VCaP (cell line): ENCODE measurements at regions not wholly inside any gene's neighbourhood (a gene's known extent, or its start where the extent isn't known, plus 50 kb on each side); places are given as distances from the start of the nearest gene placed in this dataset.

ENCODE experiments used
- H3K27ac ChIP-seq: fragments of 450-650 bp; 2 replicates; pipeline ENCODE4 v1.5.1; 2017
- TF ChIP-seq, protein P1 (sequence below): fragments of 450-650 bp; conservative IDR thresholded peaks from 2 replicates; pipeline ENCODE4 v1.5.1; 2017; ENCODE audit warnings: mild to moderate bottlenecking, moderate library complexity

DNA sequence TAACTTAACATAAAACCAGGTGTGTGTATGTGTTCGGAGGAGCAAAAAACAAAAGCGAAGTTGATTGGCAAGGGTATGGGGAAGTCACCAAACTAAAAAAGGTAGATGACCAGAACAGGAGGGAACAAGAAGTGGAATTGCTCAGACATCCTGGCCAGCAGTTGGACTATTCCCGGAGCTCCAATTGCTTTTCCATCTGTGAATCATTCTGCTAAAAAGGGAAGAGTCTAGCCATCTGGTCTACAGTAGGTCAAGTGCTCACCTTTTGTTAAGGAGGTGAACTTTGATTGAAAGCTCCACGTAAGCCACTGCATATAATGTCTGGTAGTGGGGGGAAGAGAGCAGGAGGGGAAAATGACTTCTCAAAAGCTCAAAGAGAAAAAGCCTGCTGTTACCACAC is 50.0 kb upstream of the BET1 start:
- H3K27ac ChIP-seq, result no peak overlapping the region
- TF ChIP-seq, protein P1, sequence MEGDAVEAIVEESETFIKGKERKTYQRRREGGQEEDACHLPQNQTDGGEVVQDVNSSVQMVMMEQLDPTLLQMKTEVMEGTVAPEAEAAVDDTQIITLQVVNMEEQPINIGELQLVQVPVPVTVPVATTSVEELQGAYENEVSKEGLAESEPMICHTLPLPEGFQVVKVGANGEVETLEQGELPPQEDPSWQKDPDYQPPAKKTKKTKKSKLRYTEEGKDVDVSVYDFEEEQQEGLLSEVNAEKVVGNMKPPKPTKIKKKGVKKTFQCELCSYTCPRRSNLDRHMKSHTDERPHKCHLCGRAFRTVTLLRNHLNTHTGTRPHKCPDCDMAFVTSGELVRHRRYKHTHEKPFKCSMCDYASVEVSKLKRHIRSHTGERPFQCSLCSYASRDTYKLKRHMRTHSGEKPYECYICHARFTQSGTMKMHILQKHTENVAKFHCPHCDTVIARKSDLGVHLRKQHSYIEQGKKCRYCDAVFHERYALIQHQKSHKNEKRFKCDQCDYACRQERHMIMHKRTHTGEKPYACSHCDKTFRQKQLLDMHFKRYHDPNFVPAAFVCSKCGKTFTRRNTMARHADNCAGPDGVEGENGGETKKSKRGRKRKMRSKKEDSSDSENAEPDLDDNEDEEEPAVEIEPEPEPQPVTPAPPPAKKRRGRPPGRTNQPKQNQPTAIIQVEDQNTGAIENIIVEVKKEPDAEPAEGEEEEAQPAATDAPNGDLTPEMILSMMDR, result no peak

DNA sequence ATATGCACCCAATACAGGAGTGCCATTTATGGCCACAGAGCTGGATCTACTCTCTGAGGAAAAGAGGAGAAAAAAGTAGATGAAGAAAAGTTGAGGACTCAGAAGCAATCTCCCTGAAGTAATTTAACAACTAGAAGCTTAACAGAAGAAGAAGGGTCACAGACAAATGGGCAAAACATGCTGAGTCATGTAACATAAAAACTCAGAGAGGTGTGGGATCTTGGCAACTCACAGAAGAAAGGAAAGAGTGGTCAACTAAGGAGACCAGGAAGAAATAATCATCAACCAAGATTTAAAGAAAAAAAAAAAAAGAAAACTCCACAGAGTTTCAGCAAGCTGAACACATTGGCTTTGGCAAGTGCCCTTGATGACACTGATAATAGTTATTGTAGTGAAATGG is 51.8 kb upstream of the BET1 start:
- TF ChIP-seq, protein P1, result no peak
- H3K27ac ChIP-seq, result no peak overlapping the region

DNA sequence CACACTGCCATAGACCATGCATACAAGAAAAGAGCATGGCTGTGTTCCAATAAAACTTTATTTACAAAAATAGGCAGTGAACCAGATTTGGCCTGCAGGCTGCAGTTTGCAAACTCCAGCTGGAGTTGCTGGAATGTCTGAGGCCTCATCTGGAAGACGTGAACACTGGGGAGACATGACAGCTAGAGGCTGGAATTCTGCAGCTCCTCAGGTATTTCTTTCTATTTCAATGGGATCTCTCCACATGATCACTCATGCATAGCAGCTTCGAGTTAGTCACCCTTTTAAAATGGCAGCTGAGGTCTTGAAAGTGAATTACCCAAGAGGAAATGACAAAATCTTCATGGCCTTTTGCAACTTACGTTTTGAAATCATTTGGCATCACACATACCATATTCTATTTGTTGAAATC is 52.6 kb upstream of the BET1 start:
- H3K27ac ChIP-seq, result no peak overlapping the region
- TF ChIP-seq, protein P1, result no peak

GRCh38 chr7:94057955-94058354 is 53.8 kb upstream of the BET1 start:
- TF ChIP-seq, protein P1, result no peak
- no peak overlapping the region for H3K27ac ChIP-seq

GRCh38 chr7:94059746-94060145 is 55.6 kb upstream of the BET1 start:
- TF ChIP-seq, protein P1, result no peak

DNA sequence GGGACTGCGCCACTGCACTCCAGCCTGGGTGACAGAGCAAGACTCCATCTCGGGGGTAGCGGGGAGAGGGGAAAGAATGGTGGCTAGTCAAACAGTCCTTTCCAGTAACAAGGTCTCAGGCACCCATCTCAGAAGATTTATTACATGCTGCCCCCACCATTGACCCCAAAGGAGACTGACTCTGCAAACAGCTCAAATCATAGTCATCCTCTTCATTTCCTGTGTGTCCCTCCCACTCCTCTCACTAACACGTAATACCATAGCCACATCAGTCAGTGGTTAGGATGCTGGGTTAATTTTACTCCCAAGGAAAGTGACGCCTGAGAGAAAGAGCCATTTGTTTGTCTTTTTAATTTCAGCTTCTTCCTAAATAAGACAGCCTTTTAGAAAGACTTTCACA is 56.6 kb upstream of the BET1 start:
- TF ChIP-seq, protein P1, result no peak
- no peak overlapping the region for H3K27ac ChIP-seq

More at GRCh38 chr7:94059746-94060145, 55.6 kb upstream of the BET1 start:
- H3K27ac ChIP-seq, result no peak overlapping the region

DNA sequence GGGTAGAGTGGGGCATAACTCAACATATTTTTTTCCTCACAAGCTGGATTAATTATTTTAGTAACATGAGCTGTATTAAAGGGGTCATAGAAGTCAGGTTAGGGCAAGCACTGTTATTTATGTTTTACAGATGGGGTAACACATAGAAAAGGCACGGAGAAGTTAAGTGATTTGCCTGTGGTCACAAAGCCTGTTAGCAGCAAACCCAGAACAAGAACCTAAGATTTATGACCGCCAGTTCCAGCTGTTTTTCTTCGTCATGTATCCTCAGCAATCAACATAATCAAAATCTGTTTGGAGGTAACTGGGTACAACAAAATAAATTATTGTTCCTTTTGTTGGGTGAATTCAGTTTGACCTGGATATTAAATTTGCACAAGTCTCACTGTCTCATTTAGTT is 57.2 kb upstream of the BET1 start:
- H3K27ac ChIP-seq, result no peak overlapping the region
- TF ChIP-seq, protein P1, result no peak

GRCh38 chr7:94062372-94062771 is 58.2 kb upstream of the BET1 start:
- TF ChIP-seq, protein P1, result no peak
- no peak overlapping the region for H3K27ac ChIP-seq
